HepG2 (cell line): ENCODE measurements at regions not wholly inside any gene's neighbourhood (a gene's known extent, or its start where the extent isn't known, plus 50 kb on each side); places are given as distances from the start of the nearest gene placed in this dataset.

Experiments
- CBX2 ChIP-seq, 2 experiments: fragments of 200-600 bp in 1 of 2; sonication (generic); formaldehyde crosslinking in 1 of 2; IDR thresholded peaks; 2 replicates each; pipeline versions ENCODE4 v1.7.0 to v1.8.1; 2018 to 2022; ENCODE audit warnings: low read depth in 2 of 2, low read length in 1 of 2, mild to moderate bottlenecking in 1 of 2, missing genetic modification reagents in 1 of 2
- RAD21 ChIP-seq: fragments of 450-650 bp; formaldehyde crosslinking; IDR thresholded peaks from 2 replicates; pipeline ENCODE4 v1.5.0; 2020; ENCODE audit warnings: mild to moderate bottlenecking
- U2AF1 ChIP-seq: fragments of 200-400 bp; formaldehyde crosslinking; optimal IDR thresholded peaks from 2 replicates; pipeline ENCODE3; 2017; ENCODE audit warnings: mild to moderate bottlenecking, low read depth, low read length
- TF ChIP-seq, protein P1 (sequence below): sonication (generic); formaldehyde crosslinking; IDR thresholded peaks from 2 replicates; pipeline ENCODE4 v1.5.0; 2020; ENCODE audit warnings: missing genetic modification reagents

DNA sequence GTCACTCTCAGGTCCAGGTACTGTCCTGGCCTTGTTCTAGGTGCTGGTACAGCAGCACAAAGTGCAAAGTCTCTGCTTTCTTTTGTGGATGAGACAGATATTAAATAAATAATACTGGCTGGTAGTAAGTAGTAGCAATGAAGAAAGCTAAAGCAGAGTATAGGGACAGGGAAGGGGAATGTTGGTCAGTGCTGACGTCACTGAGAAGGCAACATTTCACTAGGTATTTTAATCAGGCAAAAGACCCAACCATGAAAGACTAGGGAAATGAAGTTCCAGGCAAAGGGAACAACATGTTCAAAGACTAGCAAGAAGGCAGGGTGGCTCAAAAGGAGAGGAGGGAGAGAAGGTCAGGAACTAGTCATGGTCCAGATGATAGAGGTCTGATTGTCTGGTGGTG, 388.2 kb downstream of the YTHDC2 start:
- TF ChIP-seq CBX2 (IDR thresholded peaks at IDR 0.05; ENCODE audit: low read depth, low read length), result no peak
- no peak for TF ChIP-seq CBX2 (CRISPR knock-in tag; IDR thresholded peaks at IDR 0.05; ENCODE audit: low read depth)
- TF ChIP-seq U2AF1, result no peak
- TF ChIP-seq, protein P1, sequence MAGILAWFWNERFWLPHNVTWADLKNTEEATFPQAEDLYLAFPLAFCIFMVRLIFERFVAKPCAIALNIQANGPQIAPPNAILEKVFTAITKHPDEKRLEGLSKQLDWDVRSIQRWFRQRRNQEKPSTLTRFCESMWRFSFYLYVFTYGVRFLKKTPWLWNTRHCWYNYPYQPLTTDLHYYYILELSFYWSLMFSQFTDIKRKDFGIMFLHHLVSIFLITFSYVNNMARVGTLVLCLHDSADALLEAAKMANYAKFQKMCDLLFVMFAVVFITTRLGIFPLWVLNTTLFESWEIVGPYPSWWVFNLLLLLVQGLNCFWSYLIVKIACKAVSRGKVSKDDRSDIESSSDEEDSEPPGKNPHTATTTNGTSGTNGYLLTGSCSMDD (CRISPR knock-in tag), result no peak
- TF ChIP-seq RAD21 (CRISPR knock-in tag), result no peak
